ENCODE measurements at regions not wholly inside any gene's neighbourhood (a gene's known extent, or its start where the extent isn't known, plus 50 kb on each side); places are given as distances from the start of the nearest gene placed in this dataset.

DNA sequence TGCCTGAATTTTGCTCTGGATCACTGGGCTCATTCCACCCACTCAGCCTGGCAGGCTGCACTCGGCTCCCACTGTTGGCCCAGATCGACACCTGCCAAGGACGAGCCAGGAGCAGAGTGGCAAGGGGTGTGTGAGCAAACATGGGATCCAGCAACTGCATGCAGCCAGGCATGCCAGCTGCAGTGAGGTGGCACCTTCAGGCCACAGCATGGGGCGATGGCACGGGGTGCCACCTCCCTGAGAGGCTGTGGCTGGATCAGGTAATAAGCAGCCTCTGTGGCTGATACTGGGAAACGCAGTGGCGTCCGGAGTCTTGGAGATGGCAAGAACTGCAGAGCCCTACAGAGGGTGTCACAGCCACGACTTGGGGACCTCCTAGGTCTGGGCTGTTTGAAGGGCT lies 244.5 kb upstream of the FSTL5 start:
- TF ChIP-seq, protein P1, sequence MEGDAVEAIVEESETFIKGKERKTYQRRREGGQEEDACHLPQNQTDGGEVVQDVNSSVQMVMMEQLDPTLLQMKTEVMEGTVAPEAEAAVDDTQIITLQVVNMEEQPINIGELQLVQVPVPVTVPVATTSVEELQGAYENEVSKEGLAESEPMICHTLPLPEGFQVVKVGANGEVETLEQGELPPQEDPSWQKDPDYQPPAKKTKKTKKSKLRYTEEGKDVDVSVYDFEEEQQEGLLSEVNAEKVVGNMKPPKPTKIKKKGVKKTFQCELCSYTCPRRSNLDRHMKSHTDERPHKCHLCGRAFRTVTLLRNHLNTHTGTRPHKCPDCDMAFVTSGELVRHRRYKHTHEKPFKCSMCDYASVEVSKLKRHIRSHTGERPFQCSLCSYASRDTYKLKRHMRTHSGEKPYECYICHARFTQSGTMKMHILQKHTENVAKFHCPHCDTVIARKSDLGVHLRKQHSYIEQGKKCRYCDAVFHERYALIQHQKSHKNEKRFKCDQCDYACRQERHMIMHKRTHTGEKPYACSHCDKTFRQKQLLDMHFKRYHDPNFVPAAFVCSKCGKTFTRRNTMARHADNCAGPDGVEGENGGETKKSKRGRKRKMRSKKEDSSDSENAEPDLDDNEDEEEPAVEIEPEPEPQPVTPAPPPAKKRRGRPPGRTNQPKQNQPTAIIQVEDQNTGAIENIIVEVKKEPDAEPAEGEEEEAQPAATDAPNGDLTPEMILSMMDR (IDR thresholded peaks at IDR 0.05; ENCODE audit: low read depth, low read length) = no peak
- TF ChIP-seq EZH2phosphoT487 (IDR thresholded peaks at IDR 0.05; ENCODE audit: low read depth) = no peak
